IPS-11a (cell line): ENCODE measurements at regions not wholly inside any gene's neighbourhood (a gene's known extent, or its start where the extent isn't known, plus 50 kb on each side); places are given as distances from the start of the nearest gene placed in this dataset.

Experiments
- H3K4me3 ChIP-seq: one replicate; pipeline ENCODE4 v1.5.1; 2013; ENCODE audit warnings: low read depth, low read length, control low read depth

- H3K4me3 ChIP-seq, result no peak overlapping the region
Measured at GRCh38 chr6:2505624-2506023, 245.1 kb downstream of the MYLK4 start.

DNA sequence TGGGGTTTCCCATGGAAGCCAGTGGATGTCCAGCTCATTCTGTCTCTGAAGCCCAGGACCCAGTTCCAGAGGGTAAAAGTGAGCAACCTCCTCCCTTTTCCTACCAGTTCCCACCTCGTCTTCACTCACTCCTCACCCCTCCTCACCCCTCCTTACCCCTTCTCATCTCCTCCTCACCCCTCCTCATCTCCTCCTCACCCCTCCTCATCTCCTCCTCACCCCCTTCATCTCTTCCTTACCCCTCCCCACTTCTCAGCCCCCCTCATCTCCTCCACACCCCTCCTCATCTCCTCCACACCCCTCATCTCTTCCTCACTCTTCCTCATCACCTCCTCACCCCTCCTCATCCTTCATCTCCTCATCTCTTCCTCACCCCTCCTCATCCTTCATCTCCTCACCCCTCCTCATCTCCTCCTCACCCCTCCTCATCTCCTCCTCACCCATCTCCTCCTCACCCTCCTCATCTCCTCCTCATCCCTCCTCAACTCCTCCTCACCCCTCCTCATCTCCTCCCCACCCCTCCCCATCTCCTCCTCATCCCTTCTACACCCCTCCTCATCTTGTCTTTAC is 246.1 kb downstream of the MYLK4 start:
- no peak overlapping the region for H3K4me3 ChIP-seq

GRCh38 chr6:2503816-2504494 is 246.8 kb downstream of the MYLK4 start:
- no peak overlapping the region for H3K4me3 ChIP-seq

DNA sequence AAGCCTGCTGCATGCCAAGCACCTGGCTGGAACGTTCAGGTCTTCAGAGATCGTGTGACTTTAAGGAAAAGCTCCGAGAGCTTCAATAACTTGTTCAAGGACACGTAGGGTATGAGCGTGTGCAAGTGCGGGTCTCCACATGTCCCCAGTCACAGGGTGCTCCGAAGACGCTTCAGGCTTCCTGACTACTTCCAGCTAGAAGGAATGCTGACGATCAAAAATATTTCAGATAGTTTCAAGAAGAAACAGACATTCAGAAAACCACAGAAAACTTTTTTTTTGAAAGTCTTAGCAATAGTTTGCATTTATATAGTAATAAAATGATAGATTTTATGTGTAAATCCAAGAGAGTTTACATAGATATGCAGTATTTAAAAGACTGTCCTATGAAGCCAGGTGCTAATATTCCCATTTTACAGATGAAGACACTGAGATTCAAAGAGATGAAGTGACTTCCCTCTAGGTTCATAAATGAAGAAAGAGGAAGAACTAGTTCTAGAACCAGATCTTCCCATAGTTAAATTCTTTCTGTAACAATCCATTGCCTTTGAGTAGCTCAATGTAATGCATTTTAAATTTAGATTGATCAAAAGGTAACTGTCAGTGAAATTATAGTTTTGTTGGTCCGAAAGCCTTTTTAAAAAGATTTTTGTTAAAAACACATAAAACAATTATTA is 247.6 kb downstream of the MYLK4 start:
- H3K4me3 ChIP-seq, result no peak overlapping the region

GRCh38 chr6:2502096-2502997 is 248.4 kb downstream of the MYLK4 start:
- no peak overlapping the region for H3K4me3 ChIP-seq

DNA sequence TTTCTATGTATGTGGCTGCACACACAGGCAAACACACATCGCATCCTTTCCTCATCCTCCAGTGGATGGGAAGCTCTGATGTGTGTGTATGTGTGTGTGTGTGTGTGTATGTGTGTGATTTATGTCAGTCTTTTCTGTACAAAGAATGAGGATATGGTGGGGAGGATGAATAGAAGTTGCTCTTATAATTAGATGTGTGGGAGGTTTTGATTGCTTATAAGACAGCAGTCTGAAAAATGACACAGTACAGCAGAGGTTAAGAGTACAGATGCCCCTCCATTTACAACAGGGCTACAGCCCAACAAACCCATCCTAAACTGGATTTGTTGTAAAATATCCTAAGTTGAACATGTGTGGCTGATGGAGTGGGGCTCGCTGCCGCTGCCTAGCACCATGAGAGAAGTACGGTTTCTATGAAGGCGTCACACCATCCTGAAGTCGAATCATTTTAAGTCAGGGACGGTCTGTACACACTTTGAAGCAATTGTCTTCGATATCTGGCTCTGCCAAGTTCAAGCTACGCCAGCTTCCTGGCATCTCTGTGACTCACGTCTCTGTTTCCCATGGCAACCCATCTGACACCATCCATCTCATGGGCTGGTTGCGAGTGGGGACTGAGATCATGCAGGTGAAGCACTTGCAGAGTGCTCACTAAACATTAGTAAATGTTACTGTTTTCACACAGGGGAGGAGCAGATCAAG is 252.6 kb downstream of the MYLK4 start:
- no peak overlapping the region for H3K4me3 ChIP-seq

DNA sequence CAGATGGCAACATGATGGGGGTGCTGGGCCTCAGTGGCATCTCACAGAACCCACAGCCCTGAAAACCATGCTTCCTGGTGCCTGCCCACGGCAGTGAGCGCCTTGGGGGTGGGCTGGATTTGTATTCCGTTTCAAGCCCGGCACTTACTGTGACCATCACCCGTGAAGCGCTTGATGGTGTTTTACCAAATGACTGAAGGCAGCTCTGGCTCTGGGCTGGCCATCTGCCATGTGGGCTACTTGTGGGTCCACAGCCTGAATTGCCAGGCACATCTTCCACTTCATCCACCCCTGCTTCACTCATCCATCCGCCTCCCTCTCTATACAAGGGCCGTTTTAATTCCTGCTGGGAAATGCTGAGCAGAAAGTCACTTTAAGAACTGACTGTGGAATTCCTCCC is 250.9 kb upstream of the GMDS start:
- no peak overlapping the region for H3K4me3 ChIP-seq

GRCh38 chr6:2492686-2493523 is 247.5 kb upstream of the GMDS start:
- no peak overlapping the region for H3K4me3 ChIP-seq

DNA sequence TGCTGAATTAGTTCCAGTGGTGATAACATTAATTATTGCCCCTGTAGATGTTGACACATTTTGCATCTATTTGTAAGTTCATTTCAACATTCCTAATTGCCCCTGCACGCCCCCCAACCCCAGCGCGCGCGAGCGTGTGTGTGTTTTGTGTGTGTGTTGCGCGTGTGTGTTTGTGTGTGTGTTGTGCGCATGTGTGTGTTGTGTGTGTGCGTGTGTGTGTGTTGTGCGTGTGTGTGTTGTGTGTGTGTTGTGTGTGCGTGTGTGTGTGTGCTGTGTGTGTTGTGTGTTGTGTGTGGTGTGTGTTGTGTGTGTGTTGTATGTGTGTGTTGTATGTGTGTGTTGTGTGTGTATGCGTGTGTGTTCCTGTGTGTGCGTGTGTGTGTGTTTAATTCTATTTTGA is 245.7 kb upstream of the GMDS start:
- H3K4me3 ChIP-seq, result no peak overlapping the region

DNA sequence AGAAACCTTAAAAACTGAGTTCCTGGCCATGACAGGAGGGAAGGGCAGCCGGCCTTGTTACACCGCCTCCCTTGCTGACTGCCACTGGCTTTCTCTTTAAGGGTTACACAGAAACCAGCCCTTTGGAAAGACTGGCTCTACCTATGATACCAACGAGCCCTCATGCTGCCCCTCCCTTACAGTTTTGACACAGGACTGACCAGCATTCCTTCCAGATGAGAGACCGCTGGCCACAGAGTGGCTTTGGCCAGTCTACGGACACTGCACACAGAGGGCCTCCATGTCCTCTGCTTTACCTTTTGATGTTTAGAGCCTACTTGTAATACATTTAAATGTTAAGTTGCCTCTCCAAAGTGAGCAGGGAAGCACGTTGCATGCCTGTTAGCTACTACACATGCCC is 243.2 kb upstream of the GMDS start:
- H3K4me3 ChIP-seq, result no peak overlapping the region

DNA sequence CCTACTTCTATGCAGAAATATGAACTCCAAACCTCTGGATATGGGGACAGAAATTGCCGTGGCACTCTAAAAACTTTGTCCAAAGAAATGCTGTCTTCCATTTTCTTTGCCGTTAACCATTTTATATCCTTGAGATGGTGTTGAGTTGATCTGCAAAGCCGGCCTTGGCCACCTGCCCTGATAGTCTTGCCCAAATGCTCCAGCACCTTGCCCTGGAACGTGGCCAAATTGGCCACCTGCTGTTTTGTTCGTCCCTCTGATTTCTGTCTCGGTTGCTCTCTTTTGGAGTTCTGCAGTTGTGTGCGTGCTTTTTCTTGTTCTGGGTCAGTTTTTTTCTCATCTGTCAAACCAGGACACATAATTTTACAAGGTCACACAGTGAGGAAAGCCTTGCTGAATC is 239.7 kb upstream of the GMDS start:
- H3K4me3 ChIP-seq, result no peak overlapping the region

GRCh38 chr6:2482773-2483172 is 237.4 kb upstream of the GMDS start:
- no peak overlapping the region for H3K4me3 ChIP-seq

DNA sequence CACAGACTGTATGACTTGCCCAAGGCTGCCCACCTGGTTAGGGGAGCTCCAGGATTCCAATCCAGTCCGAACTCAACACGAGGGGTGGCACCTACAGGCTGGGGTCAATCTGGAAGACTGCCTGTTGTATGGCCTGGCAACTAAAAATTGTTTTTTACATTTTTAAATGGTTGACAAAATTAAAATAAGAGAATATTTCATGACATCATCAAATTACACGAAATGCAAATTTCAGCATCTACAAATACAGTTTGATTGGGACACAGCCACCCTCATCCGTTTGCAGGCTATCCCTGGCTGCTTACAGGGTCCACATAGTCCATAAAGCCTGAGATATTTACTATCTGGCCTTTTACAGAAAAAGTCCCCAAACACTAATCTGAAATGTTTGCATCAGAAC is 235.9 kb upstream of the GMDS start:
- no peak overlapping the region for H3K4me3 ChIP-seq

DNA sequence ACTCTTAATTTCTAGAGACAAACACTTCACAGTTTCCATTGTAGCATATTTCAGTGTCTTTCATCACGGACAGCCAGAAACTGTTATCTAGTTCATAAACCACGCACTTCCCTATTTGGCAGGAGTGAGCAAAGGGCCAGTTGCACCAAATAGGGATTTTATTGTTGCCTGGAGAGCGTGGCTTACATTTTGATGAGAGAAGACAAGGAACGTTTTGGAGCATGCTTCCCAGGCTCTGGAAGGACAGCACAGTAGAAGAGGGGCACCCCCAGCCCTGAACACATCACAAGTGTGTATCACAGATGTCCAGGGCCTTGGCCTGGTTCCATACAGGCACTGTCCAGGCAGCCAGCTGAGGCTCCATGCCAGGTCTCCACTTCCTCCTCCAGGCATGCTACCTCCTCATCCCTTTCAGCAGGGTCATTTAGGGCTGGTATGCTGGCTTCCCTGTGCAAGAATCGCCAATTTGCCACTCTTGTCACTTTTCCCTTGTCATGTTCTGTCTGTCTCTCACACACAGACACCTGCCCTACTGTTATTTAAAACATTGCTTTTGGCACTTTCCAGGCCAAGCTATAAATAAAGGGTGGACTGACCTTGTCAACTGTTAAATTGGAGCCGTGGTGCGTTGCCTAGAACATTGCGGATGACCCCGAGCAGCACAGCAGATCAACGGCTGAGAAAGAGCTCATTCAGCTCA is 235.0 kb upstream of the GMDS start:
- no peak overlapping the region for H3K4me3 ChIP-seq

DNA sequence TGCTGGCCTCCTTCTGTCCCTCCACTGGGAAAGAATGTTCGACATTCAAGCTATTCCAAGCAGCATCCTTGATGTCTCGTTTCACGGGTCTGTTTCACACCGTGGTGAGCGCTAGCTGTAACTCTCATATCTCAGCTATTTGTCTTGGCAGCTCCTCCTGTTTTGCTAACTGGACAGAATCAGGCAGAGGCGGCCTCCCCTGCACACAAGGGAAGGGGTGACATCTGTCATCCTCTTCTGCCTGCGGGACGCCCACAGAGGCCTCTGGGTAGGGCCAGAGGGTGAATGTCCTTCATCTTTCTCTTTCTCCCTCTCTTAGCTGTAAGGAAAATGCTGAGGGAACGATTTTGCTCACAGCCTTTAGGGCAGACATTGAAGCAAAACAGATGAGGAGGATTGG is 232.8 kb upstream of the GMDS start:
- no peak overlapping the region for H3K4me3 ChIP-seq

GRCh38 chr6:2477666-2478065 is 232.3 kb upstream of the GMDS start:
- H3K4me3 ChIP-seq, result no peak overlapping the region

DNA sequence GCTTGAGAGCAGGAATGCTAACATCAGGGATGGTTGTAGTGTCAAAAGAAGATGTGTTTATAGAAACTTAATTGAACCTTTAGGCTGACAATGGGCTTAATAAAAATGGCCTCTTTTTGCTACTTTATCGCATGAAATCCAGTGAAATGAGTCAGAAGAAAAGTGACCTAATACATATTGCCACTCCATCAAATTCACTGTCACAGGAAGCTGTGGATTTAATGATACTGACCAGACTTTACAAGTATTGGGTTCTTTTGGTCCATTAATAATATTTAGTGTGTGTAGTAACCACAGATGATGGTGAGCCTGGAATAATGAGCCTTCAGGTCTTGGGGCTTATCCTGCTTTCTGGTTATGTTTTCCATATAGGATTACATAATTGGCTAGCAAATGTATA is 231.8 kb upstream of the GMDS start:
- no peak overlapping the region for H3K4me3 ChIP-seq

GRCh38 chr6:2476376-2476775 is 231.0 kb upstream of the GMDS start:
- H3K4me3 ChIP-seq, result no peak overlapping the region

- H3K4me3 ChIP-seq, result no peak overlapping the region
Measured at GRCh38 chr6:2471472-2471871, 226.1 kb upstream of the GMDS start.
